MM.1S (cell line): ENCODE measurements at regions not wholly inside any gene's neighbourhood (a gene's known extent, or its start where the extent isn't known, plus 50 kb on each side); places are given as distances from the start of the nearest gene placed in this dataset.

ENCODE experiments used
- EZH2 ChIP-seq: fragments of 300-600 bp; sonication (generic); optimal IDR thresholded peaks from 2 replicates; pipeline ENCODE3; 2017; ENCODE audit warnings: low read depth, mild to moderate bottlenecking, antibody characterized with exemption, low read length, mixed read lengths
- TF ChIP-seq, protein P1 (sequence below): fragments of 300-600 bp; sonication (generic); IDR thresholded peaks from 2 replicates; pipeline ENCODE4 v1.5.1; 2016; ENCODE audit warnings: antibody characterized with exemption, low read length, mixed read lengths

DNA sequence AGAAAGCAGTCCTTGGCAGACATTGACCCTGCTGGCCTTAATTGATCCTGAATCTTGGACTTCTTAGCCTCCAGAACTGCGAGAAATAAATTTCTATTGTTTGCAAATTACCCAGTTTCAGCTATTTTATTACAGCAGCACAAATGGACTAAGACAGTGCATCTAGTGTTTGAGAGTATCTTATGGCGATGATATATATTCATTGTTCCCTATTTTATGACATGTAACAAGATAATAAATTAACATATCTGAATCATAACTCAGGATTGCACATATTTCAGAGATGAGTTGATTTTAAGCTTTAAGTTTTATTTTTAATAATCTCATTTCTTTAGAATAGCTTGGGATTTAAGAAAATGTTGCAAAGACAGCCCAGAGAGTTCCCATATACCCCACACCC, 167.4 kb upstream of the FOXG1 start:
- TF ChIP-seq, protein P1, sequence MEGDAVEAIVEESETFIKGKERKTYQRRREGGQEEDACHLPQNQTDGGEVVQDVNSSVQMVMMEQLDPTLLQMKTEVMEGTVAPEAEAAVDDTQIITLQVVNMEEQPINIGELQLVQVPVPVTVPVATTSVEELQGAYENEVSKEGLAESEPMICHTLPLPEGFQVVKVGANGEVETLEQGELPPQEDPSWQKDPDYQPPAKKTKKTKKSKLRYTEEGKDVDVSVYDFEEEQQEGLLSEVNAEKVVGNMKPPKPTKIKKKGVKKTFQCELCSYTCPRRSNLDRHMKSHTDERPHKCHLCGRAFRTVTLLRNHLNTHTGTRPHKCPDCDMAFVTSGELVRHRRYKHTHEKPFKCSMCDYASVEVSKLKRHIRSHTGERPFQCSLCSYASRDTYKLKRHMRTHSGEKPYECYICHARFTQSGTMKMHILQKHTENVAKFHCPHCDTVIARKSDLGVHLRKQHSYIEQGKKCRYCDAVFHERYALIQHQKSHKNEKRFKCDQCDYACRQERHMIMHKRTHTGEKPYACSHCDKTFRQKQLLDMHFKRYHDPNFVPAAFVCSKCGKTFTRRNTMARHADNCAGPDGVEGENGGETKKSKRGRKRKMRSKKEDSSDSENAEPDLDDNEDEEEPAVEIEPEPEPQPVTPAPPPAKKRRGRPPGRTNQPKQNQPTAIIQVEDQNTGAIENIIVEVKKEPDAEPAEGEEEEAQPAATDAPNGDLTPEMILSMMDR: no peak
- TF ChIP-seq EZH2: no peak
